Hepatocyte (in vitro differentiated cells): ENCODE measurements at regions not wholly inside any gene's neighbourhood (a gene's known extent, or its start where the extent isn't known, plus 50 kb on each side); places are given as distances from the start of the nearest gene placed in this dataset.

Experiments used
- DNase-seq: peaks from one replicate; pipeline ENCODE4 v3.0.0-alpha.2; 2016; ENCODE audit warnings: low spot score
- H2AFZ ChIP-seq: fragments of 200-600 bp; sonication (generic); 2 replicates; pipeline ENCODE4 v1.6.0; 2016; ENCODE audit warnings: antibody characterized with exemption, mild to moderate bottlenecking
- H3K27ac ChIP-seq: fragments of 200-600 bp; sonication (generic); 2 replicates; pipeline ENCODE4 v1.5.1; 2016; ENCODE audit warnings: mild to moderate bottlenecking
- H3K27me3 ChIP-seq: fragments of 200-600 bp; sonication (generic); 2 replicates; pipeline ENCODE4 v1.6.1; 2016
- H3K36me3 ChIP-seq: fragments of 200-600 bp; sonication (generic); replicated peaks from 2 replicates; pipeline ENCODE4 v1.5.1; 2016; ENCODE audit warnings: low read depth; ENCODE audit not compliant: insufficient read depth
- H3K4me1 ChIP-seq: fragments of 200-600 bp; sonication (generic); 2 replicates; pipeline ENCODE4 v1.5.1; 2016; ENCODE audit warnings: mild to moderate bottlenecking, moderate library complexity; ENCODE audit not compliant: insufficient read depth
- H3K4me2 ChIP-seq: fragments of 200-600 bp; sonication (generic); 2 replicates; pipeline ENCODE4 v1.6.0; 2016
- H3K4me3 ChIP-seq: fragments of 200-600 bp; sonication (generic); 2 replicates; pipeline ENCODE4 v1.5.1; 2016; ENCODE audit warnings: mild to moderate bottlenecking
- H3K79me2 ChIP-seq: fragments of 200-600 bp; sonication (generic); 2 replicates; pipeline ENCODE4 v1.6.0; 2017; ENCODE audit warnings: mild to moderate bottlenecking
- H3K9me2 ChIP-seq: fragments of 200-600 bp; sonication (generic); replicated peaks from 2 replicates; pipeline ENCODE4 v1.6.0; 2017; ENCODE audit warnings: mild to moderate bottlenecking; ENCODE audit not compliant: insufficient read depth
- H3K9me3 ChIP-seq: fragments of 200-600 bp; sonication (generic); 2 replicates; pipeline ENCODE4 v1.5.1; 2016; ENCODE audit warnings: low read depth, mild to moderate bottlenecking
- H4K20me1 ChIP-seq: fragments of 200-600 bp; sonication (generic); 2 replicates; pipeline ENCODE4 v1.6.0; 2016; ENCODE audit warnings: mild to moderate bottlenecking; ENCODE audit not compliant: insufficient read depth, poor library complexity, severe bottlenecking
- CTCF ChIP-seq: fragments of 200-600 bp; sonication (generic); IDR thresholded peaks from 2 replicates; pipeline ENCODE4 v1.5.1; 2016; ENCODE audit warnings: antibody characterized with exemption, mild to moderate bottlenecking; ENCODE audit not compliant: poor library complexity
- EZH2 ChIP-seq: fragments of 200-600 bp; sonication (generic); IDR thresholded peaks from 2 replicates; pipeline ENCODE4 v1.6.1; 2016; ENCODE audit warnings: antibody characterized with exemption, mild to moderate bottlenecking, borderline replicate concordance
- EZH2phosphoT487 ChIP-seq: fragments of 200-600 bp; sonication (generic); IDR thresholded peaks from one replicate; pipeline ENCODE4 v1.6.1; 2018; ENCODE audit warnings: antibody characterized with exemption, mild to moderate bottlenecking, low read depth, moderate library complexity; ENCODE audit not compliant: unreplicated experiment, severe bottlenecking
- WGBS: methylation state at CpG from one replicate; pipeline ENCODE4 v1.1.6; 2016; ENCODE audit warnings: low lambda C conversion rate; ENCODE audit errors: missing lambda C conversion rate; 5-methylcytosine and 5-hydroxymethylcytosine counted together

DNA sequence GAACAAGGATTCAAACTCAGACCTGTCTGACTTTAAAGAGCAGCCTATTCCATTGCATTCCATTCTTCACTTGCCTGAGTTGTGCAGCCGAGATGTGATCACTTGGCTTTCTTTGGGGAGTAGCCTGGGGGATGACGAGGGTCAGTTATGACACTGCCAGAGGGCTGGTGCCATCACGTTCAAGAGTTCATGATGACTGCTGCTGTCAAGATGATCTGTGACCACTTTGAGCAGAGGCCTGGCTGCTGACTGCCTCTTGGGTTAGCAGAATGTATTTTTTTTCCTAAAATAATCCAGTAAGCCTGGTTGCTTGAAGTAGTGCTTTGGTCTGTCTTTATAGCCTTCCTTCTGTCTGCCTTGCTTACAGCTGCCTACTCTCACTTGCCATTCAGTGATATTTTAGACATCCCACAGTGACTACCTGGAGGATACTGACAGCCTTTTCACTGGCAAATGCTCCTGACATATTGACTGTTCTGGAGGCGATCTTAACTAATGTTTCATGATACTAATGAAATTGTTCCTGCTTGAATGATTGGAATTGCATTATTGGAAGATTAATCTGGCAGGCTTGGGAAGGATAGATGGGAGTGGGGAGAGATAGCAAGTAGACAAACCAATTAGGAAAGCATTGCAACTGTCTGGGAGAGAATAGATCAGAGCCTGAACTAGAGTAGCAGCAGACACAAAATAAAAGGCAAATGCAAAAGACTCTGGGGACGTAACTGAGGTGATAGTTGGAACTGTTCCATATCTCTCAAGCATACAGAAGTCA lies 221.6 kb upstream of the LCORL start:
- no peak for DNase-seq
- no peak for TF ChIP-seq EZH2phosphoT487
- TF ChIP-seq CTCF, result no peak
- TF ChIP-seq EZH2, result no peak
- Histone ChIP-seq H3K27me3 (no peaks in the 10 kb centered on the region), H2AFZ (no peak overlapping the region), H3K9me3 (no peaks in the 10 kb centered on the region), H3K79me2 (no peaks in the 10 kb centered on the region), H4K20me1 (no peaks in the 10 kb centered on the region), H3K27ac (no peak overlapping the region), H3K36me3 (no peaks in the 10 kb centered on the region), H3K4me3 (no peak overlapping the region), H3K9me2 (no peaks in the 10 kb centered on the region), H3K4me1 (no peaks in the 10 kb centered on the region), H3K4me2 (no peak overlapping the region)
- WGBS, result 61% methylated on average over 5 of the region's 5 CpGs

GRCh38 chr4:18241727-18242126 lies 220.2 kb upstream of the LCORL start:
- Histone ChIP-seq H3K27ac (no peak overlapping the region), H4K20me1 (no peaks in the 10 kb centered on the region), H3K27me3 (no peaks in the 10 kb centered on the region), H3K79me2 (no peaks in the 10 kb centered on the region), H3K36me3 (no peaks in the 10 kb centered on the region), H2AFZ (no peak overlapping the region), H3K9me3 (no peaks in the 10 kb centered on the region), H3K4me2 (no peak overlapping the region), H3K4me3 (no peak overlapping the region), H3K9me2 (no peaks in the 10 kb centered on the region), H3K4me1 (no peaks in the 10 kb centered on the region)
- TF ChIP-seq EZH2 (no peak), EZH2phosphoT487 (no peak), CTCF (no peak)
- 44% methylated on average over 1 of the region's 1 CpG for WGBS
- DNase-seq, result no peak

GRCh38 chr4:18234108-18234507 lies 212.6 kb upstream of the LCORL start:
- Histone ChIP-seq H3K9me2 (no peaks in the 10 kb centered on the region), H4K20me1 (no peaks in the 10 kb centered on the region), H3K9me3 (no peaks in the 10 kb centered on the region), H3K27me3 (no peaks in the 10 kb centered on the region), H3K4me2 (no peak overlapping the region), H2AFZ (no peak overlapping the region), H3K79me2 (no peaks in the 10 kb centered on the region), H3K4me1 (no peaks in the 10 kb centered on the region), H3K4me3 (no peak overlapping the region), H3K36me3 (no peaks in the 10 kb centered on the region), H3K27ac (no peak overlapping the region)
- TF ChIP-seq EZH2 (no peak), CTCF (no peak), EZH2phosphoT487 (no peak)
- DNase-seq, result no peak

DNA sequence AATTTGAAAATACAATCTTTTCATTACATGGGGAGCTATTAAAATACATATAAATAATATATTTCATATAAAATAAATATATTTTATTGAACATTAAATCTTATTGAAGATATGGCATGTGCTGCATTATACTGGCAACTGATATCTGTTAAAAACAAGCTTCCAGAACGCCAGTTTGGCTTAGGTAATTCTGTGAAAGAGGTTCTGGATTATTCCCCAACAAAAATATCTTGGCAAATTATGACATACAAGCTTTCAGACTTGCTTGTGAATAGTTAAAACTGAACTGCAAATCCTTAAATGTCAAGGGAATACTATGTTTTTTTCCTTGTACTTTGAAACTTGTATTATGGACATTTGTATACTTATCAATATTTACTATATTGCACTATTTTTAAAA lies 210.2 kb upstream of the LCORL start:
- H3K4me2 ChIP-seq, result no peak overlapping the region
- H3K4me1 ChIP-seq, result no peaks in the 10 kb centered on the region
- TF ChIP-seq EZH2phosphoT487 (no peak), EZH2 (no peak), CTCF (no peak)
- H3K27ac ChIP-seq, result no peak overlapping the region
- H3K36me3 ChIP-seq, result no peaks in the 10 kb centered on the region
- H3K4me3 ChIP-seq, result no peak overlapping the region
- no peaks in the 10 kb centered on the region for H3K27me3 ChIP-seq
- no peaks in the 10 kb centered on the region for H3K9me2 ChIP-seq
- no peaks in the 10 kb centered on the region for H4K20me1 ChIP-seq
- no peaks in the 10 kb centered on the region for H3K79me2 ChIP-seq
- 45% methylated on average over 1 of the region's 1 CpG for WGBS
- no peak for DNase-seq
- H2AFZ ChIP-seq, result no peak overlapping the region
- no peaks in the 10 kb centered on the region for H3K9me3 ChIP-seq
